Endothelial cell of umbilical vein (primary cell): ENCODE measurements at regions not wholly inside any gene's neighbourhood (a gene's known extent, or its start where the extent isn't known, plus 50 kb on each side); places are given as distances from the start of the nearest gene placed in this dataset.

Source experiments
- POLR2A ChIP-seq: IDR thresholded peaks from 2 replicates; pipeline ENCODE4 v1.6.1; 2012; ENCODE audit warnings: low read depth, mild to moderate bottlenecking, control low read depth, low read length
- POLR2AphosphoS5 ChIP-seq: IDR thresholded peaks from 2 replicates; pipeline ENCODE4 v1.6.1; 2012; ENCODE audit warnings: low read depth, mild to moderate bottlenecking, control low read depth, low read length, moderate library complexity; ENCODE audit not compliant: insufficient read depth
- TF ChIP-seq, protein P1 (sequence below), 2 donors: IDR thresholded peaks; 1 replicate in 1 of 2; 2 replicates in 1 of 2; pipeline ENCODE4 v1.5.1; 2011; ENCODE audit warnings: low read length in 2 of 2, mild to moderate bottlenecking in 2 of 2, moderate library complexity in 2 of 2, control low read depth in 1 of 2, inconsistent platforms in 1 of 2, low read depth in 1 of 2; ENCODE audit not compliant: insufficient read depth in 1 of 2; ENCODE audit errors: extremely low read depth in 1 of 2

DNA sequence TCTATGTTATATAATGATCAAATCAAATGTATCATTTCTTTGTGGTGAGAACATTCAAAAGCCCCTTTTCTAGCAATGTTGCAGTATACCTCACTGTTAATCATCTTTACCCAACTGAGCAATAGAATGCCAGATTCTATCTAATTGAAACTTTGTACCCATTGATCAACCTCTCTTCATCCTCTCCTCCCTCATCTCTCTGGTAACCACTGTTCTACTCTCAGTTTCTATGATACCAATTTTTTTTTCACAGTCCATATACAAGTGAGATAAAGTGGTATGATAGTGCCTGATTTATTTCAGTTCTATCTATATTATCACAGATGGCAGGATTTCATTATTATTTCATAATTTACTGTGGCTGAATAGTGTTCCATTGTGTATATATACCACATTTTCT, 209.8 kb downstream of the SPCS3 start:
- no peak for TF ChIP-seq POLR2A
- TF ChIP-seq, protein P1, sequence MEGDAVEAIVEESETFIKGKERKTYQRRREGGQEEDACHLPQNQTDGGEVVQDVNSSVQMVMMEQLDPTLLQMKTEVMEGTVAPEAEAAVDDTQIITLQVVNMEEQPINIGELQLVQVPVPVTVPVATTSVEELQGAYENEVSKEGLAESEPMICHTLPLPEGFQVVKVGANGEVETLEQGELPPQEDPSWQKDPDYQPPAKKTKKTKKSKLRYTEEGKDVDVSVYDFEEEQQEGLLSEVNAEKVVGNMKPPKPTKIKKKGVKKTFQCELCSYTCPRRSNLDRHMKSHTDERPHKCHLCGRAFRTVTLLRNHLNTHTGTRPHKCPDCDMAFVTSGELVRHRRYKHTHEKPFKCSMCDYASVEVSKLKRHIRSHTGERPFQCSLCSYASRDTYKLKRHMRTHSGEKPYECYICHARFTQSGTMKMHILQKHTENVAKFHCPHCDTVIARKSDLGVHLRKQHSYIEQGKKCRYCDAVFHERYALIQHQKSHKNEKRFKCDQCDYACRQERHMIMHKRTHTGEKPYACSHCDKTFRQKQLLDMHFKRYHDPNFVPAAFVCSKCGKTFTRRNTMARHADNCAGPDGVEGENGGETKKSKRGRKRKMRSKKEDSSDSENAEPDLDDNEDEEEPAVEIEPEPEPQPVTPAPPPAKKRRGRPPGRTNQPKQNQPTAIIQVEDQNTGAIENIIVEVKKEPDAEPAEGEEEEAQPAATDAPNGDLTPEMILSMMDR (IDR thresholded peaks at IDR 0.05; ENCODE audit: extremely low read depth in 1 of 2, insufficient read depth in 1 of 2, low read depth in 1 of 2, low read length in 2 of 2), result no peak
- TF ChIP-seq POLR2AphosphoS5, result no peak
